Stimulated activated CD4-positive, alpha-beta T cell treated with anti-CD3 and anti-CD28 coated beads, TNF-alpha, amount 100 ng/mL, for 4 hours (primary cell): ENCODE measurements at regions not wholly inside any gene's neighbourhood (a gene's known extent, or its start where the extent isn't known, plus 50 kb on each side); places are given as distances from the start of the nearest gene placed in this dataset.
"Not testable (repeated sequence)": the region's sequence is repeated elsewhere in the genome, so short reads cannot be mapped to it uniquely, and the experiment has no call there.

Experiments used
- DNase-seq, 3 experiments: peaks; one replicate each; pipeline ENCODE4 v3.0.0-alpha.2; 2020; ENCODE audit warnings: low read depth in 3 of 3

GRCh38 chr1:55514571-55514970 lies 299.4 kb upstream of the USP24 start:
- DNase-seq: not testable (repeated sequence)

- no peak for DNase-seq
Measured at GRCh38 chr1:55512466-55512865, 297.3 kb upstream of the USP24 start.

- no peak for DNase-seq
Measured at GRCh38 chr1:55507578-55507931, 292.4 kb upstream of the USP24 start.

GRCh38 chr1:55506740-55507577 lies 291.8 kb upstream of the USP24 start:
- DNase-seq: no peak

- no peak for DNase-seq
Measured at GRCh38 chr1:55505326-55505725, 290.2 kb upstream of the USP24 start.

GRCh38 chr1:55504306-55504731 lies 289.2 kb upstream of the USP24 start:
- DNase-seq: no peak

- no peak for DNase-seq
Measured at GRCh38 chr1:55503663-55504305, 288.6 kb upstream of the USP24 start.

GRCh38 chr1:55500601-55501000 lies 285.4 kb upstream of the USP24 start:
- DNase-seq: no peak

- no peak for DNase-seq
Measured at GRCh38 chr1:55490547-55490946, 275.4 kb upstream of the USP24 start.

- DNase-seq: no peak
Measured at GRCh38 chr1:55484173-55484572, 269.0 kb upstream of the USP24 start.

- no peak for DNase-seq
Measured at GRCh38 chr1:55483523-55483922, 268.4 kb upstream of the USP24 start.

GRCh38 chr1:55481634-55482033 lies 266.5 kb upstream of the USP24 start:
- DNase-seq: no peak

GRCh38 chr1:55480029-55480795 lies 265.0 kb upstream of the USP24 start:
- no peak for DNase-seq

GRCh38 chr1:55478742-55479141 lies 263.6 kb upstream of the USP24 start:
- no peak for DNase-seq

GRCh38 chr1:55477953-55478352 lies 262.8 kb upstream of the USP24 start:
- no peak for DNase-seq

- DNase-seq: no peak
Measured at GRCh38 chr1:55476445-55477015, 261.4 kb upstream of the USP24 start.

GRCh38 chr1:55474168-55474786 lies 259.1 kb upstream of the USP24 start:
- no peak for DNase-seq

- DNase-seq: no peak
Measured at GRCh38 chr1:55473661-55474060, 258.5 kb upstream of the USP24 start.

- no peak for DNase-seq
Measured at GRCh38 chr1:55472784-55473183, 257.6 kb upstream of the USP24 start.

- DNase-seq: no peak
Measured at GRCh38 chr1:55472115-55472514, 257.0 kb upstream of the USP24 start.

- no peak for DNase-seq
Measured at GRCh38 chr1:55468142-55468795, 253.1 kb upstream of the USP24 start.
